C1 segment of cervical spinal cord (tissue), 14 donors: ENCODE measurements at regions not wholly inside any gene's neighbourhood (a gene's known extent, or its start where the extent isn't known, plus 50 kb on each side); places are given as distances from the start of the nearest gene placed in this dataset.

ENCODE experiments used
- DNase-seq, 14 donors: peaks; one replicate each; lab custom pipeline; 2025; lab: John Stamatoyannopoulos, UW

GRCh38 chr11:15378941-15379340, 264.2 kb downstream of the INSC start:
- DNase-seq = no peak

- DNase-seq = no peak
Observed at GRCh38 chr11:15379483-15379882, 264.8 kb downstream of the INSC start.

GRCh38 chr11:15390857-15391256, 276.1 kb downstream of the INSC start:
- DNase-seq = no peak

- no peak for DNase-seq
Observed at GRCh38 chr11:15396778-15397177, 282.1 kb downstream of the INSC start.

GRCh38 chr11:15406851-15407351, 292.2 kb downstream of the INSC start:
- DNase-seq = no peak

- no peak for DNase-seq
Observed at GRCh38 chr11:15412054-15412453, 297.3 kb downstream of the INSC start.

GRCh38 chr11:15418921-15419320, 304.2 kb downstream of the INSC start:
- no peak for DNase-seq

- DNase-seq = no peak
Observed at GRCh38 chr11:15419696-15420095, 305.0 kb downstream of the INSC start.

- DNase-seq = no peak
Observed at GRCh38 chr11:15430381-15430780, 315.7 kb downstream of the INSC start.

GRCh38 chr11:15434529-15434928, 319.8 kb downstream of the INSC start:
- DNase-seq = no peak

- no peak for DNase-seq
Observed at GRCh38 chr11:15446315-15446714, 331.6 kb downstream of the INSC start.

- DNase-seq = no peak
Observed at GRCh38 chr11:15446929-15447328, 332.2 kb downstream of the INSC start.

GRCh38 chr11:15451713-15452112, 337.0 kb downstream of the INSC start:
- no peak for DNase-seq

GRCh38 chr11:15453211-15453765, 338.6 kb downstream of the INSC start:
- no peak for DNase-seq

GRCh38 chr11:15468466-15468865, 353.7 kb downstream of the INSC start:
- DNase-seq = no peak

- DNase-seq = no peak
Observed at GRCh38 chr11:15471048-15471894, 356.5 kb downstream of the INSC start.

GRCh38 chr11:15471895-15472799, 357.4 kb downstream of the INSC start:
- no peak for DNase-seq

- no peak for DNase-seq
Observed at GRCh38 chr11:15473954-15474837, 359.5 kb downstream of the INSC start.

GRCh38 chr11:15476371-15476917, 361.7 kb downstream of the INSC start:
- DNase-seq = no peak

- no peak for DNase-seq
Observed at GRCh38 chr11:15481871-15482270, 367.1 kb downstream of the INSC start.

- DNase-seq = no peak
Observed at GRCh38 chr11:15483205-15483604, 368.5 kb downstream of the INSC start.
